SK-N-SH treated with all-trans-retinoic acid at 6 μM for 48 hours (cell line): ENCODE measurements at regions not wholly inside any gene's neighbourhood (a gene's known extent, or its start where the extent isn't known, plus 50 kb on each side); places are given as distances from the start of the nearest gene placed in this dataset.

Experiments used
- ATAC-seq: fragments of 200-7000 bp; cut with Tn5 transposase; 3 replicates; pipeline ENCODE4 v1.9.1; 2020; ENCODE audit warnings: mild to moderate bottlenecking, moderate library complexity
- ARNTL ChIP-seq: fragments of 450-650 bp; formaldehyde crosslinking; IDR thresholded peaks from 2 replicates; pipeline ENCODE4 v1.5.0; 2020; ENCODE audit warnings: low read depth, mild to moderate bottlenecking, moderate library complexity, borderline replicate concordance
- BACH2 ChIP-seq: fragments of 250-450 bp; sonication (Bioruptor Pico); IDR thresholded peaks from 2 replicates; pipeline ENCODE4 v1.9.0; 2021; ENCODE audit warnings: mild to moderate bottlenecking, borderline replicate concordance
- ESRRG ChIP-seq: fragments of 250-450 bp; sonication (Bioruptor Pico); IDR thresholded peaks from 2 replicates; pipeline ENCODE4 v1.6.1; 2021; ENCODE audit warnings: mild to moderate bottlenecking
- GLIS3 ChIP-seq: fragments of 250-450 bp; sonication (Bioruptor Pico); IDR thresholded peaks from 2 replicates; pipeline ENCODE4 v1.5.0; 2020; ENCODE audit warnings: mild to moderate bottlenecking, moderate library complexity
- OSR1 ChIP-seq: fragments of 250-450 bp; sonication (Bioruptor Pico); IDR thresholded peaks from 2 replicates; pipeline ENCODE4 v1.8.0; 2022; ENCODE audit warnings: moderate library complexity, mild to moderate bottlenecking, inconsistent platforms
- PPARA ChIP-seq: fragments of 250-450 bp; sonication (Bioruptor Pico); IDR thresholded peaks from 2 replicates; pipeline ENCODE4 v1.5.0; 2020; ENCODE audit warnings: mild to moderate bottlenecking, borderline replicate concordance
- RARB ChIP-seq: fragments of 250-450 bp; sonication (Bioruptor Pico); IDR thresholded peaks from 2 replicates; pipeline ENCODE4 v1.8.0; 2021; ENCODE audit warnings: mild to moderate bottlenecking, moderate library complexity
- SNAI2 ChIP-seq: fragments of 250-450 bp; sonication (Bioruptor Pico); IDR thresholded peaks from 2 replicates; pipeline ENCODE4 v1.5.0; 2020; ENCODE audit warnings: mild to moderate bottlenecking, moderate library complexity
- TCF4 ChIP-seq: fragments of 250-450 bp; sonication (Bioruptor Pico); IDR thresholded peaks from 2 replicates; pipeline ENCODE4 v1.8.0; 2021; ENCODE audit warnings: mild to moderate bottlenecking, moderate library complexity, borderline replicate concordance
- TOX ChIP-seq: fragments of 250-450 bp; sonication (Bioruptor Pico); IDR thresholded peaks from 2 replicates; pipeline ENCODE4 v1.8.0; 2021; ENCODE audit warnings: mild to moderate bottlenecking, moderate library complexity, borderline replicate concordance
- ZC3H10 ChIP-seq: fragments of 250-450 bp; sonication (Bioruptor Pico); IDR thresholded peaks from 2 replicates; pipeline ENCODE4 v1.5.1; 2021; ENCODE audit warnings: mild to moderate bottlenecking, moderate library complexity
- ZFP3 ChIP-seq: fragments of 250-450 bp; sonication (Bioruptor Pico); IDR thresholded peaks from 2 replicates; pipeline ENCODE4 v1.5.0; 2020; ENCODE audit warnings: mild to moderate bottlenecking, moderate library complexity
- ZFP30 ChIP-seq: fragments of 450-650 bp; formaldehyde crosslinking; IDR thresholded peaks from 2 replicates; pipeline ENCODE4 v1.5.0; 2022; ENCODE audit warnings: mild to moderate bottlenecking, moderate library complexity
- ZNF565 ChIP-seq: fragments of 450-650 bp; formaldehyde crosslinking; conservative IDR thresholded peaks from 2 replicates; pipeline ENCODE4 v1.5.0; 2020; ENCODE audit warnings: low read depth, mild to moderate bottlenecking, moderate library complexity
- ZNF70 ChIP-seq: fragments of 450-650 bp; formaldehyde crosslinking; IDR thresholded peaks from 2 replicates; pipeline ENCODE4 v1.5.0; 2020; ENCODE audit warnings: mild to moderate bottlenecking, moderate library complexity
- ZNF8 ChIP-seq: fragments of 450-650 bp; formaldehyde crosslinking; IDR thresholded peaks from 2 replicates; pipeline ENCODE4 v1.5.0; 2020; ENCODE audit warnings: mild to moderate bottlenecking, moderate library complexity
- TF ChIP-seq, protein P1 (sequence below): fragments of 250-450 bp; sonication (Bioruptor Pico); IDR thresholded peaks from 2 replicates; pipeline ENCODE4 v1.5.1; 2020; ENCODE audit warnings: low read depth, mild to moderate bottlenecking, moderate library complexity
- TF ChIP-seq, protein P2 (sequence below): fragments of 250-450 bp; sonication (Bioruptor Pico); IDR thresholded peaks from 2 replicates; pipeline ENCODE4 v1.8.0; 2020; ENCODE audit warnings: mild to moderate bottlenecking, moderate library complexity, borderline replicate concordance
- TF ChIP-seq, protein P3 (sequence below): fragments of 250-450 bp; sonication (Bioruptor Pico); IDR thresholded peaks from 2 replicates; pipeline ENCODE4 v1.8.0; 2021; ENCODE audit warnings: low read depth, mild to moderate bottlenecking, moderate library complexity, borderline replicate concordance
- TF ChIP-seq, protein P4 (sequence below): fragments of 250-450 bp; sonication (Bioruptor Pico); IDR thresholded peaks from 2 replicates; pipeline ENCODE4 v1.5.0; 2020; ENCODE audit warnings: mild to moderate bottlenecking, moderate library complexity

DNA sequence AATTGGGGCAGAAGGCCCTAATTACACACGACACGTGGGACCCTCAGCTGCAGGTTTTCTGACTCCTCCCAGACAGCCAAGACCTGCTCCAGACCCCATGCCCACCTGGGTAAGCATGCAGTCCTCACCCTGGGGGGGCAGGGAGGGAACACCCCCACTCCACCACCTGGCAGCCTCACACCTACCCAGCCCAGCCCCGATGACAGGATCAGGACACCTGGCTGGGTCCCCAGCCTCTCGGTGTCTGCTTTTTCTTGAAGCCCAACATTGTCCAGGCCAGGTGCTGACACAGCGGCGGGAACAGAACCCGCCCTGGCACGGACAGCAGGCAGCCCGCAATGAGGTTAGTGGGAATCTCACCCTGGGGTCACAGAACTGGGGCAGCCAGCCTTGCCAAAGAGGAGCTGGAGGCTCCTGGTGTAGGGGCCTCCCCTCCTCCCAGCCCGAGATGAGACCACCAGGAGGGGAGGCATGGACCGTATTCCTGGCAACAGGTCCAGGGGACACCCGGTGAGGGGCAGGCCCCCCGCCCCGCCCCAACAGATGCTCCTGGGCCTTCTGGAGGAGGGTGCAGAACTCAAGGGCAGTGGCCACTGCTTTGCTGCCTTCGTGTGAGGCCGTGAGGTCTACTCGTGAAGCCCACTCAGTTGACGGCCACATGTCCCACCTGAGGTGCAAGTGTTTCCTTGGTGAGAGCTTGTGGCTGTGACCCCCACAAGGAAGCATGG, 103.8 kb downstream of the DLL1 start:
- TF ChIP-seq, protein P1, sequence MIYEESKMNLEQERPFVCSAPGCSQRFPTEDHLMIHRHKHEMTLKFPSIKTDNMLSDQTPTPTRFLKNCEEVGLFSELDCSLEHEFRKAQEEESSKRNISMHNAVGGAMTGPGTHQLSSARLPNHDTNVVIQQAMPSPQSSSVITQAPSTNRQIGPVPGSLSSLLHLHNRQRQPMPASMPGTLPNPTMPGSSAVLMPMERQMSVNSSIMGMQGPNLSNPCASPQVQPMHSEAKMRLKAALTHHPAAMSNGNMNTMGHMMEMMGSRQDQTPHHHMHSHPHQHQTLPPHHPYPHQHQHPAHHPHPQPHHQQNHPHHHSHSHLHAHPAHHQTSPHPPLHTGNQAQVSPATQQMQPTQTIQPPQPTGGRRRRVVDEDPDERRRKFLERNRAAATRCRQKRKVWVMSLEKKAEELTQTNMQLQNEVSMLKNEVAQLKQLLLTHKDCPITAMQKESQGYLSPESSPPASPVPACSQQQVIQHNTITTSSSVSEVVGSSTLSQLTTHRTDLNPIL (CRISPR knock-in tag): no peak
- TF ChIP-seq OSR1 (CRISPR knock-in tag): no peak
- TF ChIP-seq GLIS3: no peak
- no peak for TF ChIP-seq ZNF565 (CRISPR knock-in tag)
- TF ChIP-seq, protein P2, sequence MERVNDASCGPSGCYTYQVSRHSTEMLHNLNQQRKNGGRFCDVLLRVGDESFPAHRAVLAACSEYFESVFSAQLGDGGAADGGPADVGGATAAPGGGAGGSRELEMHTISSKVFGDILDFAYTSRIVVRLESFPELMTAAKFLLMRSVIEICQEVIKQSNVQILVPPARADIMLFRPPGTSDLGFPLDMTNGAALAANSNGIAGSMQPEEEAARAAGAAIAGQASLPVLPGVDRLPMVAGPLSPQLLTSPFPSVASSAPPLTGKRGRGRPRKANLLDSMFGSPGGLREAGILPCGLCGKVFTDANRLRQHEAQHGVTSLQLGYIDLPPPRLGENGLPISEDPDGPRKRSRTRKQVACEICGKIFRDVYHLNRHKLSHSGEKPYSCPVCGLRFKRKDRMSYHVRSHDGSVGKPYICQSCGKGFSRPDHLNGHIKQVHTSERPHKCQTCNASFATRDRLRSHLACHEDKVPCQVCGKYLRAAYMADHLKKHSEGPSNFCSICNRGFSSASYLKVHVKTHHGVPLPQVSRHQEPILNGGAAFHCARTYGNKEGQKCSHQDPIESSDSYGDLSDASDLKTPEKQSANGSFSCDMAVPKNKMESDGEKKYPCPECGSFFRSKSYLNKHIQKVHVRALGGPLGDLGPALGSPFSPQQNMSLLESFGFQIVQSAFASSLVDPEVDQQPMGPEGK: no peak
- TF ChIP-seq SNAI2 (CRISPR knock-in tag): no peak
- no peak for TF ChIP-seq ARNTL (CRISPR knock-in tag)
- no peak for TF ChIP-seq ZFP3 (CRISPR knock-in tag)
- TF ChIP-seq ZC3H10 (CRISPR knock-in tag): no peak
- no peak for TF ChIP-seq TOX (CRISPR knock-in tag)
- TF ChIP-seq ESRRG (CRISPR knock-in tag): no peak
- TF ChIP-seq, protein P3, sequence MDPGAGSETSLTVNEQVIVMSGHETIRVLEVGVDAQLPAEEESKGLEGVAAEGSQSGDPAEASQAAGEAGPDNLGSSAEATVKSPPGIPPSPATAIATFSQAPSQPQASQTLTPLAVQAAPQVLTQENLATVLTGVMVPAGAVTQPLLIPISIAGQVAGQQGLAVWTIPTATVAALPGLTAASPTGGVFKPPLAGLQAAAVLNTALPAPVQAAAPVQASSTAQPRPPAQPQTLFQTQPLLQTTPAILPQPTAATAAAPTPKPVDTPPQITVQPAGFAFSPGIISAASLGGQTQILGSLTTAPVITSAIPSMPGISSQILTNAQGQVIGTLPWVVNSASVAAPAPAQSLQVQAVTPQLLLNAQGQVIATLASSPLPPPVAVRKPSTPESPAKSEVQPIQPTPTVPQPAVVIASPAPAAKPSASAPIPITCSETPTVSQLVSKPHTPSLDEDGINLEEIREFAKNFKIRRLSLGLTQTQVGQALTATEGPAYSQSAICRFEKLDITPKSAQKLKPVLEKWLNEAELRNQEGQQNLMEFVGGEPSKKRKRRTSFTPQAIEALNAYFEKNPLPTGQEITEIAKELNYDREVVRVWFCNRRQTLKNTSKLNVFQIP (CRISPR knock-in tag): no peak
- no peak for TF ChIP-seq TCF4 (CRISPR knock-in tag)
- no peak for TF ChIP-seq BACH2
- TF ChIP-seq ZNF8 (CRISPR knock-in tag): no peak
- no peak for TF ChIP-seq PPARA
- no peak for TF ChIP-seq ZFP30 (CRISPR knock-in tag)
- TF ChIP-seq, protein P4, sequence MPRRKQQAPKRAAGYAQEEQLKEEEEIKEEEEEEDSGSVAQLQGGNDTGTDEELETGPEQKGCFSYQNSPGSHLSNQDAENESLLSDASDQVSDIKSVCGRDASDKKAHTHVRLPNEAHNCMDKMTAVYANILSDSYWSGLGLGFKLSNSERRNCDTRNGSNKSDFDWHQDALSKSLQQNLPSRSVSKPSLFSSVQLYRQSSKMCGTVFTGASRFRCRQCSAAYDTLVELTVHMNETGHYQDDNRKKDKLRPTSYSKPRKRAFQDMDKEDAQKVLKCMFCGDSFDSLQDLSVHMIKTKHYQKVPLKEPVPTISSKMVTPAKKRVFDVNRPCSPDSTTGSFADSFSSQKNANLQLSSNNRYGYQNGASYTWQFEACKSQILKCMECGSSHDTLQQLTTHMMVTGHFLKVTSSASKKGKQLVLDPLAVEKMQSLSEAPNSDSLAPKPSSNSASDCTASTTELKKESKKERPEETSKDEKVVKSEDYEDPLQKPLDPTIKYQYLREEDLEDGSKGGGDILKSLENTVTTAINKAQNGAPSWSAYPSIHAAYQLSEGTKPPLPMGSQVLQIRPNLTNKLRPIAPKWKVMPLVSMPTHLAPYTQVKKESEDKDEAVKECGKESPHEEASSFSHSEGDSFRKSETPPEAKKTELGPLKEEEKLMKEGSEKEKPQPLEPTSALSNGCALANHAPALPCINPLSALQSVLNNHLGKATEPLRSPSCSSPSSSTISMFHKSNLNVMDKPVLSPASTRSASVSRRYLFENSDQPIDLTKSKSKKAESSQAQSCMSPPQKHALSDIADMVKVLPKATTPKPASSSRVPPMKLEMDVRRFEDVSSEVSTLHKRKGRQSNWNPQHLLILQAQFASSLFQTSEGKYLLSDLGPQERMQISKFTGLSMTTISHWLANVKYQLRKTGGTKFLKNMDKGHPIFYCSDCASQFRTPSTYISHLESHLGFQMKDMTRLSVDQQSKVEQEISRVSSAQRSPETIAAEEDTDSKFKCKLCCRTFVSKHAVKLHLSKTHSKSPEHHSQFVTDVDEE (CRISPR knock-in tag): no peak
- no peak for TF ChIP-seq RARB
- TF ChIP-seq, all 23 proteins: peak for 0
- ATAC-seq: no peak

DNA sequence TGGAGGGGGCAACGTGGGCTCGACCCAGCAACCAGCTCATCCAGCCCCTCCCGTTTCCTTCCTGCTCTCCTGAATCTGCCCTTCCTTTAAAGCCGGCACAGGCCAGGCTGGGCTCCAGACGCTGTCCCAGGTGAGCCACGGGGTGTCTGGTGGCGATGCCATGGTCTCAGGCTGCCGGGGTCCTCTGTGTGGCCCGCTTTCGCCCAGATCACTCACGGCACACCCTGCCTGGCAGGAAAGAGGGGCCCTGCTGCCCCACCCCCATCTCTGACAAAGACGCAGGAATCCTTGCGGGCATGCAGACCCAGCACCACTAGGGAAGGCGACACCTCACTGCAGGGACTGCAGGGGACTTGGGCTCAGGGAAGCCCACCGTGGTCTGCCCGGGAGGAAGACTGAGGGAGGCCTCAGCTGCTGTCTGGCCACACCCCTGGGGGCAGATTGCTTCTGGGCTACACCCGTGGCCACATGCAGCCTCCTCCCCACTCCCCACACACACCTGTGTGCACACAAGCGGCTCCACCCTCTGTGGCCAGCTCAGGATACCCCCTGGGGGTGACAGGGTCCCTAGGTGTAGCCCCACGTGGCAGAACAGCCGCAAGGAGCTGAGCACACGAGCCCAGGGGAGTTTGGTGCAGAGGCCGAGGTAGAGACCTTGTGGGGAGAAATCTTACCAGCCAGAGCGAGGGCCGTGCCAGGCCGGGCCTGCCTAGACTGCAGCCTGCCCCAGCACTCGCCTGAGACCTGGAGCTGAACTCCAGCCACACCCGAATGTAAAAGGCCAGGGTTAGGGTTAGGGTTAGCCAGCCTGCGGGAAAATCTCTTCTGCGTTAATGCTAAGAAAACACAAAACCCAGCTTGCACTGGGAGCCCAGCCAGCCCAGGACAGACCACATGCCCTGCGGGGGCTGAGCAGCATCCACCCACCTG, 104.6 kb downstream of the DLL1 start:
- no peak for TF ChIP-seq ESRRG (CRISPR knock-in tag)
- TF ChIP-seq GLIS3: no peak
- no peak for TF ChIP-seq ZNF8 (CRISPR knock-in tag)
- TF ChIP-seq ARNTL (CRISPR knock-in tag): no peak
- TF ChIP-seq SNAI2 (CRISPR knock-in tag): no peak
- TF ChIP-seq, protein P3 (CRISPR knock-in tag): no peak
- no peak for TF ChIP-seq BACH2
- no peak for TF ChIP-seq ZNF70 (CRISPR knock-in tag)
- TF ChIP-seq, all 23 proteins: peak for 0

More for the DNA sequence above, 104.6 kb downstream of the DLL1 start:
- ATAC-seq: no peak
